Endothelial cell of hepatic sinusoid (primary cell): ENCODE measurements at regions not wholly inside any gene's neighbourhood (a gene's known extent, or its start where the extent isn't known, plus 50 kb on each side); places are given as distances from the start of the nearest gene placed in this dataset.

Source experiments
- in situ Hi-C: cut with HindIII; loops from 2 replicates; pipeline ENCODE4 v1.10.0; 2017; ENCODE audit warnings: low sequenced_read_pairs

GRCh38 chr14:66046035-66046434, 440.1 kb upstream of the CCDC196 start:
- in situ Hi-C loops = no loop called here

- in situ Hi-C loops = no loop called here
Observed at GRCh38 chr14:66046591-66046990, 439.6 kb upstream of the CCDC196 start.

GRCh38 chr14:66056268-66056907, 429.8 kb upstream of the CCDC196 start:
- in situ Hi-C loops = no loop called here

- in situ Hi-C loops = no loop called here
Observed at GRCh38 chr14:66056926-66057552, 429.1 kb upstream of the CCDC196 start.

GRCh38 chr14:66065188-66065587, 421.0 kb upstream of the CCDC196 start:
- in situ Hi-C loops = loop anchor here (5.0 kb wide), 1 partner anchor 73 kb away; no protein-coding TSS in a partner anchor

GRCh38 chr14:66066981-66067776, 419.0 kb upstream of the CCDC196 start:
- in situ Hi-C loops = loop anchor here (5.0 kb wide), 1 partner anchor 75 kb away; no protein-coding TSS in a partner anchor

GRCh38 chr14:66069036-66069435, 417.1 kb upstream of the CCDC196 start:
- in situ Hi-C loops = loop anchor here (5.0 kb wide), 1 partner anchor 77 kb away; no protein-coding TSS in a partner anchor

- in situ Hi-C loops = loop anchor here (5.0 kb wide), 1 partner anchor 78 kb away; no protein-coding TSS in a partner anchor
Observed at GRCh38 chr14:66069830-66070541, 416.2 kb upstream of the CCDC196 start.

GRCh38 chr14:66070542-66071319, 415.4 kb upstream of the CCDC196 start:
- in situ Hi-C loops = no loop called here

- in situ Hi-C loops = no loop called here
Observed at GRCh38 chr14:66072190-66073084, 413.7 kb upstream of the CCDC196 start.

- in situ Hi-C loops = no loop called here
Observed at GRCh38 chr14:66074537-66074936, 411.6 kb upstream of the CCDC196 start.

- in situ Hi-C loops = no loop called here
Observed at GRCh38 chr14:66076176-66076575, 410.0 kb upstream of the CCDC196 start.

GRCh38 chr14:66078006-66078405, 408.2 kb upstream of the CCDC196 start:
- in situ Hi-C loops = no loop called here

- in situ Hi-C loops = no loop called here
Observed at GRCh38 chr14:66081594-66082376, 404.4 kb upstream of the CCDC196 start.

GRCh38 chr14:66085224-66085623, 400.9 kb upstream of the CCDC196 start:
- in situ Hi-C loops = no loop called here

- in situ Hi-C loops = no loop called here
Observed at GRCh38 chr14:66085665-66086064, 400.5 kb upstream of the CCDC196 start.

GRCh38 chr14:66087231-66087630, 398.9 kb upstream of the CCDC196 start:
- in situ Hi-C loops = no loop called here

GRCh38 chr14:66088656-66089055, 397.5 kb upstream of the CCDC196 start:
- in situ Hi-C loops = no loop called here
